GM18907 (cell line): ENCODE measurements at regions not wholly inside any gene's neighbourhood (a gene's known extent, or its start where the extent isn't known, plus 50 kb on each side); places are given as distances from the start of the nearest gene placed in this dataset.

Experiments
- ATAC-seq: cut with Tn5 transposase; IDR thresholded peaks from one replicate; pipeline ENCODE4 v1.9.1; 2021; ENCODE audit warnings: mild to moderate bottlenecking, moderate library complexity; ENCODE audit not compliant: unreplicated experiment

DNA sequence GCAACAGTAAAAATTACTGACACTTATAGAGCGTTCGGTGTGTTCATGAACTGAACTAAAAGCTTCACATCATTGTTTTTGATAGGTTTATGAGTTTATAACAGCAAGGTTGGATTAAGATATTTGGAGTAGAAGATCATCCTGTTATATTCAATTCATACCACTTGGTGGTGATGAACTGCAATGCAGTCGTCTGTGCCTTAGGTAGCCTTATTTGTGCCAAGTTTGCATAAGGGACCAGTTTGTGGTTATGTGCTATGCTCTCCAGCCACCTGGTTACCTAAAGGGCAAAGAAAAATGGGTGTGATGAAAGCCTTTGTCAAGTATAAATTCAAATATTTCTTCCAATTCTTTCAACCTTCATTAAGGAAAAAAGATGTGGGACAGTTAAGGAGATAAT is 150.9 kb upstream of the KCNH7 start:
- ATAC-seq: no peak

DNA sequence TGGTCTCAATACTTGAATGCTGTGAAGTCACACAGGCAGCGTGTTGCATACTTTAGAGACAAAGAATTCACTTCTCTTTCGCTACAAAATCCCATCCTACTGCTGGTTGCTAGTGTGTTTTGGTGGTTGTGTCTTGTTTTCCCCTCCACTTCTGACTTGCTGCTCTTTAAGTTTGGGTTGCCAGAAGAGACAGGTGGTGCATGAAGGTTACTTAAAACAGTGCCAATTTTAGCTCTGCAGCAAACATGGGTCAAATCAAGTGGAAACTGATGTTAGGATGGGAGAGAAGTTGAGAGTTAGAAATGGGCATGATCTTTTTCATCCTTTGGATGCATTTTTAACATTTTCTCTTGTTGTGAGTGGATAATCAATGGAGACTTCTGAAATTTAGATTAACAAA is 136.2 kb upstream of the KCNH7 start:
- ATAC-seq: no peak

DNA sequence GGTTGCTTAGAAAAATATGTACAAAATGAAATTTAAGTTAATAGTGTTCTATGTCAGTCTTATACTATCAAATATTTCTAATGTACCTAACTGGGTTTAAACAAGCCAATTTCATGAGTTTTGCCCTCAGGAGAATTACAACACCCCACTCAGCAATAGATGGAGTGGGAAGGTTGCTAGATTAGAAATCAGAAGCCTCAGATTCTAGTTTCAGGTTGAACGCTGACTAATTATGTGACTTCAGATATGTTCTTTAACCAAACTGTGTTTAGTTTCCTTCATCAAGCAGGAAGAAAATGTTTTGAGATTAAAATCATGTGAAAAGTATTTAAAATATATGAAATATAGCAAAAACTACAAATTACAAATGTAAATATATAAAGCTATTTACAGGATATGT is 133.8 kb upstream of the KCNH7 start:
- no peak for ATAC-seq

DNA sequence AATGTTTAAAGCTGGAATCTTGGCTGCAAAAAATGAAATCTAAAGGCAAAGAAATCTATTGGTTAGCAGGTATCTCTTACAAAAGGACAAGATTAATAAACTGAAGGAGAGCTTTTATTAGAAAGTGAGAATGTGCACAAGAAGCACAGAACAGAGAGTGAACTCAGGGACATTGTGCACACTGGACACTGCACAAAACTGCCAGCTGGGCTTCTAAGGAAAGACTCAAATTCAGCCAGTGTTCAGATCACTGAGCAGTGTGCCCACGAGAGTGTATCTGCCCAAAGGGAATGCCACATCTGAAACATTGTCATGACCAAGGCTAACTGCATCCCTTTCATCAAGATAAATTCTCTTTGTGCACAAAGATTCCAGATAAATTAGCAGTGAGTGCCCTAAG is 129.7 kb upstream of the KCNH7 start:
- ATAC-seq: no peak

DNA sequence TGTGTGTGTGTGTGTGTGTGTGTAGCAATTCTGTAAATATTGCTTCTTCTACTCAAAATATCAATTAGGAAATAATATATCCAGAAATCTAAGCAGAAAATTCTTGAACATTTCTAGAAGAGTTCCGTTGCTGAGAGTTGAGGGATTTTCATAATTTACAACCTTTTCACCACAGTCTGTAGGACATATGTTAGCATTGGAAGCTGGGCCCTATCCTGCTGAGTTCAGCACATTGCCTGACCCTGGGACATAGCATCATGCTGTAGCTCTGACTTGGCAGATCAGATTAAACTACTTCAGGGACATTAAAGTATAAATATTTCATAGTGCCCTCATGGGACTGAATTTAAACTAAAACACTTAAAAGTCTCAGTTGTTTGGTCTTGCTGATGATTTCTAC is 129.2 kb upstream of the KCNH7 start:
- ATAC-seq: no peak

DNA sequence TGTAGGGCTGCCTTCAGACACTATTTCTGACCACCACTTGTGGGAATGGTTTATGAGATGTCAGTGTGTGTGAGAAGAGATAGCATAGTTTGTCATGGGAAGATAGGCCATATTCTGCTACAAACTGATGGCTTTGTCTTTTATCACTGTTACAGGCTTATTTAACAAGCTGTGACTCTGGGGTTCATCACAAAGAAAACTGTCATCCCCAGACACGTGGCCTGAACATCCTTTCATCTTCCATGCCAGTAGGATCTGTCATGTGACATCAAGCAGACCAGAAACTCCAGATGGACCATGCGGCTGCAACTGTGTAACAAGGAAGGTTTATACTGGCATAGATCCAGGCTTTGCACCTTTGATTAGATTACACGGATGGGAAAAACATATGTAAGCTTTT is 128.6 kb upstream of the KCNH7 start:
- ATAC-seq: no peak

DNA sequence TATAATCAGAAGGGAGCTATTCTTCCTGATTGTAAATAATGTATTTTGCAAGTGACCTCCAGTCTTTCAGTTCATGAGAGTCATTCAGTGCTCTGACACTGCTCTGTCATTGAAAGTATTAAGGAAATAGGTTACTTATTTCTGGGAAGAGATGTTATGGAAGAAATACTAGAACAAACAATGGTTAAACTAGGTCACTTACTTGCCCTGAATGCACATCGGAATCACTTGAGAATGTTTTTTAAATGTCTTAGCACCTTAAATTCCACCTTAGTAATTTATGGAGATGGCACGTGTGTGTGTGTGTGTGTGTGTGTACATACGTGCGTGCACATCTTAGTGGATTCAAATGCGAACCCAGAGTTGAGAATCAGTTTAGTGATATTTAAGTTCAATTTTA is 126.6 kb upstream of the KCNH7 start:
- ATAC-seq: no peak

DNA sequence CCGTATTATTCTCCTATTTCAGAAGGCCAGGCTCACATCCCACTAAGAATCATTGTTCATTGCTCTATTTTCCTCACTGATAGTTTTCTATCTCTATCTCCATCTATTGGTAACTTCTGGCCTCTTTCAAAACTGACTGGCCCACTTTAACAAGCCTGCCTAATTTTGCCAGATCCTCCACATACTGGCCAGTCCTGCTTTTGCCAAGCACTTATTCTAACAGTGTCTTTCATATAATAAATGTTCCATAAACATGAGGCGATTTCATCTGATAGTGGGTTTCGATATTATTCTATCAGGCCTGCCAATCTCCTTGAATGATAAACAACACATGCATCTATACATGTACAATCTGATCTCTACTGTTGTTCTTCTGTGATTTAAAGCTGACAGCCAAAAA is 125.9 kb upstream of the KCNH7 start:
- ATAC-seq: no peak

DNA sequence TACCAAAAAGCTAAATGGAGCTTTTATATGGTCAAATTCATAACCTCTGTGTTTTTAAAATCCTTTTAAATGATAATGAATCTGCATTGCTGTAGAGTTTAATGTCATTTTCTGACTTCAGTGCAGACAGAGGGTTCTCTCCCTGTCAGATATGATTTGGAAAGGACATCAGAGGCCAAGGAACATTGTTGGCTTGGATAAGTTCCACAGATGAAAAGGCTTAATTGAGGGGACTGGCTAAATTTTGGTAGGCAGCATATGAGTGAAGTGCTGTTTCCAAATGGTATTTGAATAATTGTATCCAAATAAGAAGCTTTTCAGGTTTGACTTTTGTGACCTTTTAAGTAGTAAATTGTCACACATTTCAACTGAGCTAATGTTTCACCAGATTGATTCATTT is 124.6 kb upstream of the KCNH7 start:
- no peak for ATAC-seq

DNA sequence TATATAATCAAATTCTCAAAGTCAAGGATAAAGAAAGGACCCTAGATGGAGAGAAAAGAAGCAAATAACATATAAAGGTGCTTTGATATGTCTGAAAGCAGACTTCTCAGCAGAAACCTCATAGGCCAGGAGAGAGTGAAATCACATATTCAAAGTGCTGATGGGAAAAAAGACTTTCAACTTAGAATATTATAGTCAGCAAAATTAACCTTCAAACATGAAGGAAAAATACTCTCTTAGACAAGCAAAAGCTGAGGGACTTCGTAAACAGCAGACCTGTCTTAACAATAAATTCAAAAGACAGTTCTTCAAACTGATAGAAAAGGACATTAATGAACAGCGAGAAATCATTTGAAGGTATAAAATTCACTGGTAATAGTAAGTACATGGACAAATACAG is 107.2 kb upstream of the KCNH7 start:
- no peak for ATAC-seq

DNA sequence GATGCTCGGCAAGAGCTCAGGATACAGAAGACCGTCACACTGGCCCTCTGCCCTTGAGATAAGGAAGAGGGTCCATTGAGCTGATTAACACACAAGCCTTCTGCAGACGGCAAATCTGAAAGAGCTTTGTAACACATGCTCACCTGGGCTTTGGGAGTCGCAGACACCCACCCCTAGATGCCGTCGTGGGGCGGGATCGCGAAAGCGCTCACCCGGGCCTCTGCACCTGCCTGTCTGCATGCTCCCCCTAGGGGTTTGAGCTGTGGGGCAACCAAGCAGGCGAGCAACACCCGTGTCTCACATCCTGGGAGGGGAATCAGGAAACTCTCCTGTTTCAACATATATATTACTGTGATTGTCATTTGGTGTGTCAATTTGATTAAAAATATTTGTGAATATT is 99.8 kb upstream of the KCNH7 start:
- ATAC-seq: no peak

DNA sequence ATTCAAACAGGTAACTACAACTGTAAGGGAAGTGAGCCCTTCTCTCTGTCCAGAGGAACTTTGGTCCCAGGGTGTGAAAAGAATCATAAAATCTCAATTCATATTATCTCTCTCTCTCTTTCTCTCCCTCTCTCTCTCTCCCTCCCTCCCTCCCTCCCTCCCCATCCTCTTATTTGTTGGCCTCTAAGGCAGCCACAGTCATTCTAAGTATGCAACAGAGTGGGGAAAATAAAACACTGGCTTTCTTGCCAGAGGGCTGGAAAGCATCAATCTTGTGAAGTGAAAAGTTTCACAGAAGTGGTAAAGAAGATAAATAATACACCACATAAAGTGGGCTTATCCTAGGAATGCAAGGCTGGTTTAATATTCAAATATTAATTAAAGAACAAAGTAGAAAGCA is 95.6 kb upstream of the KCNH7 start:
- ATAC-seq: no peak

DNA sequence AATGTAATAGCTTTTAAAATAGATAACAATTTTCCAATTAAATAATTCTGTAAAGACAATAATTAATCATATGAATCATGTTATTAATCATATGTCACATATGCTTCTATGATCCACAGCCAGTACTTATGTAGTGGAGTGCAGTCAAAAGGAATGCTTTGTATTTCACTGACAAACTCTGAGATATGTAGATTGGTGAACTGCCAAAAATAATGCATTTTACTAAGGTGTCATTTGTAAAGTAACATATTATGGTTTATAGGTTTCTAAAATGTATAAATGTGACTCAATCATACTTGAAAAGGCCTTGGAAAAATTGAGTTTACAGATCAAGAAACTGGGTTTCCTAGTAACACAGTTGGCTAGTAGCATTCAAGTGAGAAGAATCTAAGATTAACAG is 93.8 kb upstream of the KCNH7 start:
- no peak for ATAC-seq

DNA sequence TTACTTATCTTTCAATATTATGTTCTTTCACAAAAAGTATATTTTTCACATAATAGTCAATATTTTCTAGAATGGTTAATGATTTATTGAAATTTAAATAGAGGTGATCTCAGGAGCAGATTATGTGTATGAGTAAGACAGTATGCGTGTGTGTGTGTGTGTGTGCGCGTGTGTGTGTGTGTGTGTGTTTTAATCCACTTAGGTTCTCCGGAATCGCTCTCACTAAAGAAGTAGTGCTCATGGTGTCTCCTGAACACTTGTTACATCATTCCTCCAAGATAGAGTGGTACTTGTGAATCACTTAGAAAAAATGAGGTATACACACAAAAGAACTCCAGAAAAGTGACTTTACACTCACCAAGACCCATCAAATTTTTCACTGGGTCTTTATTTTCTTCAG is 91.0 kb upstream of the KCNH7 start:
- ATAC-seq: no peak

DNA sequence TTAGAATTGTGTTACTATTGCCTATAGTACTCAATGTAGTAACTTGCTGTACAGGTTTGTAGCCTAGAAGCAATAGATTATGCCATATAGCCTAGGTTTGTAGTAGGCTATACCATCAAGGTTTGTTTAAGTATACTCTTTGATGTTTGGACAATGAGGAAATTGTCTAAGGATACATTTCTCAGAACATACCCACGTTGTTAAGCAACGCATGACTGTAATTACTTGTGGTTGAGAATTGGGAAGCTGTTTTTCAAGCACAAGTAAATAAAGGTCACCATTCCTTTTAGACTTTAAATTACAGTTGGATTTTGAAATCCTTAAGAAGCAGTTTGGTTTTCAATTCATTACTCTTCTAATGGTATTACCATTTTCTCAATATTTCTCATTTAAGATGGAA is 89.8 kb upstream of the KCNH7 start:
- ATAC-seq: no peak

DNA sequence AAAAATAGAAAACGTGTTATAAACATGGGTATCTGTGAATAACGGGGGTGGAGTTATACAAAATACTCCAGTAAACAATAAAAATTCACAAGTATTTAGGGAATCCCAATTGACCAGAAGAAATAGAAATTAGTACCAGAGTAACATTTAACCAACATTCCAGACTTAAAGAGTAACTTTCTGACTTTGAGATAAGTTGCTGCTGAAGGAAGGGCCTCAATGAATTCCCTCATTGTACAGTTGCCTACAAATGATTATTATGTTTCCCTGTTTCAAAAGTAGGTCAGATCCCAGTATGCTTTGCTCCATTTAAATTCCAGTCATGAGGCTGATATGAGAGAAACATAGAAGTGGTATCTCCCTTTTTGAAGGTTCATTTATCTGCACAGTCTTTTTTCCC is 88.3 kb upstream of the KCNH7 start:
- no peak for ATAC-seq

DNA sequence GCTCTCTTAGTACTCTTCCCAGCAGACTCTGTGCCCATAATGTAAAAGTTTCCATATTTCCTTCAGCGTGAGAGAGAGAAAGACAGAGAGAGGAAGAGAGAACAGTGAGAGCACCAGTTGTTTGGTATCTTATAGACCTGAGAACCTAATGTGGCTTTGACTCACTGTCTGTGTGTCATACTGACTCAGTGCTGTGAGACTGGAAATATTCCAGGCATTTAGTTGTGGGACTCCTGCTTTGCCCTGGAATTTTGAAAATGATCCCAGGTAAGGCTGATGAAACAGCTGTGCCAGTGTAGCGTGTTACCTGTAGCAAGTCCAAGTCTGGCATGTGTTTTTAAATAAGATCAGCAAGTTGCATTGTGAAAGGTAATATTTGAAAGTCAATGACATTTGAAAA is 87.9 kb upstream of the KCNH7 start:
- no peak for ATAC-seq

DNA sequence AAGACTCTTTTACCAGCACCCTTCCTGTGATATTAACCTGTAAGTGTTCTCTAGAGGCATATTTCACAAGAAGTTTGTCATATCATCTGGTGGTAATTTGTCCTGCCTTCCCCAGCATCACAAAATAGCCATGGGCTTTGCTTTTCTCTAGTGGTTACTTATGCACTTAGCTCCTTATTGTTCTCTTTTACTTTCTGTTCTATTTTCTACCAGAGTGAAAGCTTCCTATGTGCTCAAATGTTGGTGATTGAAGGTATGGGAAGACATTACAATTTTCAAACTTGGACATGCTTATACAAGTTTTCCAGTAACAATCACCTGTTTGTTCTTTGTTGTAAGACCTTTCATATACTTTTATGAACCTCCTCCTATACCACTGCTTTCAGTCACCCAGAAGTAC is 87.0 kb upstream of the KCNH7 start:
- ATAC-seq: no peak

DNA sequence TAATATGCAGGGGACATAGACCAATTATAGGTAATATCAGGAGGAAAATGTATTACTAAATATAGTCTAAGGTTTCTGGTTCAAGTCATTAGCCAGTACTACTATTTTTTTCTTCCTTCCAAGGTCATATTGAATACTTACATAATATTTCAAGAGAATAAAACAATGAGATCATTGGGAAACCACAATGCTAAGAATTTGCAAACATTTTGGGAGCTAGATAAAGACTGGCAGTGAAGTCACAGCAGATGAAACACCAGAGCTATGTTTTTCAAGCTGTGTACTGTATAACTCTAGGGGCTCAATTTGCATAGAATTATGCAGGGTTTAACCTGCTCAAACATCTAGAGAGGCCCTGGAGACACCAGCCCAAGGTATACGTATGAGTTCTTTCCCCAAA is 80.5 kb upstream of the KCNH7 start:
- no peak for ATAC-seq

DNA sequence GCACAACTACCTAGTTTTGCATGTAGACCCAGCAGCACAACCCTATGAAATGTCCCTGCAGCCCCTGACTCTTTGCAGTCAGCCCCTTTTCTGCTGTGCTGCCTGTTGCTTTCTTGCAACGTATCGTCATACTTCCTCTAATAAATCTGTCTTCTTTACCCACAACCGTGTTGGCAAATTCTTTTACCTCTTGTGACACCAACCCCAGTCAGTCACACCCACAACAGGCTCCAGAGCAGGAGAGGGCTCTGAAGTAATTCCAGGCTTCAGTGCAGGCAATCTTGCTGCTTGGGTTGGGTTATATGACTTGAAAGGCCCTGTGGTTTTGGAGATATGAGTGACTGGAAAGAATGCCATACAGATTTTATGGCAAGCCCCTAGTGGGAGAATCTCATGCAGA is 79.1 kb upstream of the KCNH7 start:
- no peak for ATAC-seq

DNA sequence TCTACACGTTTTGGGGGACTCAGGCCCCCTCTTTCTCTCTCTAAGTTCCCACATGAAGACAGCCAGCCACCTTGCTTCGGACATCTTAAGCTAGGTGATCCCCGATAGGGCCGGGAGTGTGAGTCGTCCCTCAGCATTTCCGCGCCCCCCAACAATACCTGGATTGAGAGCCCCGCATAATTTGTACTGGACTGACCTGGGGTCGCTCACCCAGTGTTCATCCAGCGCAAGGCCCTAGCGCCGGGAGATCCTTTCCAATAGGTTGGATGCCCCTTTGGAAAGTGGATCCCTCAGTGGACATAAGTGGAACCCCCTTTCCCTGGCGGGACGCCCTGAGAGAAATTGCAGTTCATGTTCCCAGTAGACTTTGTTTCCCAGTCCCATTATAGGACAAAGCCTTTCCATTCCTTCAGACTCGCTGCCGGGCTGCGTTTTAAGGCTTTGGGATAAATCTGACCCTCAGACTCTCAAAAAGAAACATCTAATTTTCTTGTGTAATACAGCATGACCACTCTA is 77.8 kb upstream of the KCNH7 start:
- no peak for ATAC-seq

DNA sequence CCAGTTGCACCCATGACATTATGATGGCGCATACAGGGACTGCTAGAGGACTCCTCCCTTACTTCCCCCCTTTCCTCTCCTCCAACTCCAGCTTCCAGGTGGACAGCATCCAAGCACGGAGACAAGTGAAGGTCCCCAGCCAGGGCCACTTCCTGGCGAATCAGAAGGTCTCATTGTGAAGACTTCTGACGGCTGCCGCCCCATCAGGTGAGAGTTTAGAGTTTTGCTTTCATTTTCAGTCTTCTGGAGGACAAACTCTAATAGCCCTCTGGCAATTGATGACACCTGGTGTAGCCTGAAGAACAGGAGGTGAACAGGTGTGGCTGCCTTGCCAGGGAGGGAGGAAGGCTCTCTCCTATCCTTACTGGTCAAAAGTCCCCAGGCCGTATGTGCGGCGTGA is 77.3 kb upstream of the KCNH7 start:
- no peak for ATAC-seq

DNA sequence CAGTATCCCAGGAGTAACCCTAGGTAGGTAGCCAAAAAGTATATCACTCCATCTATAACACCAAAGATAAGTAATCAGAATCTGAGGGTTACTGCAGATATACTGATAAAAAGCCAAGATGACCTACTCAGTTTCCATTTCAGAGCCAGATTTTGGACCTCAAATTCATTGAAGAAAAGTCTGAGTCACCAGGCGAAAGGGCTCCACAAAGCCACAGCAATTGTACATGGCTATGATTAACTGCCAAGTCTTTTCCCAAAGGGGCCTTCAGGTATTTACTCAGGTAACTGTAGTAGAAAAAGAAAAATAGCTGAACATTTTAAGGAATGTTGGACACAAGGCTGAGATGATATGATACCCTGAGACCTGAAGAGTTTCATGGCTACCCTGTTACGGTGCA is 75.6 kb upstream of the KCNH7 start:
- no peak for ATAC-seq

DNA sequence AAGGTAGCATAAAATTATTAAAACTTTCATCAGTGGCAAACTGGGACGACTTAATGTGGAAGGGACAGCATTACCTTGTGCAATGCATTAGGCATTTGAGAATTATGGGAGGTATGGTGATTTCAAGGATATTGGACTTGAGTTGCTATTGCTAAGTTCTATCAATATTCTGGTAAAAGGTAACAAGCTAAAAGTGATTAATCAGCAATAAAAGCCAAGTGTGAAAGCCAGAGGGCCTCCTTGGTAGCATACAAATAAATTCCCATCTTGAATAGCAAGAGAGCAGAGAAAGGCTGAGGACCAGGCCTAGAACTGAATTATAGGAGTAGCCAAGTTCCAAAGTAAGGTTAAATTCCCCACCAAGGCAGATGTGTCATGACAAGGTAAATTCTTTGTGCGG is 74.2 kb upstream of the KCNH7 start:
- no peak for ATAC-seq
